GM18867 (cell line): ENCODE measurements at regions not wholly inside any gene's neighbourhood (a gene's known extent, or its start where the extent isn't known, plus 50 kb on each side); places are given as distances from the start of the nearest gene placed in this dataset.
A peak's percentile ranks its signal among the peaks of the same experiment; 100 is the strongest.

Source experiments
- ATAC-seq: cut with Tn5 transposase; IDR thresholded peaks from one replicate; pipeline ENCODE4 v1.9.1; 2021; ENCODE audit warnings: mild to moderate bottlenecking, moderate library complexity; ENCODE audit not compliant: unreplicated experiment

GRCh38 chr2:153109793-153110192 is 368.8 kb downstream of the RPRM start:
- no peak for ATAC-seq

DNA sequence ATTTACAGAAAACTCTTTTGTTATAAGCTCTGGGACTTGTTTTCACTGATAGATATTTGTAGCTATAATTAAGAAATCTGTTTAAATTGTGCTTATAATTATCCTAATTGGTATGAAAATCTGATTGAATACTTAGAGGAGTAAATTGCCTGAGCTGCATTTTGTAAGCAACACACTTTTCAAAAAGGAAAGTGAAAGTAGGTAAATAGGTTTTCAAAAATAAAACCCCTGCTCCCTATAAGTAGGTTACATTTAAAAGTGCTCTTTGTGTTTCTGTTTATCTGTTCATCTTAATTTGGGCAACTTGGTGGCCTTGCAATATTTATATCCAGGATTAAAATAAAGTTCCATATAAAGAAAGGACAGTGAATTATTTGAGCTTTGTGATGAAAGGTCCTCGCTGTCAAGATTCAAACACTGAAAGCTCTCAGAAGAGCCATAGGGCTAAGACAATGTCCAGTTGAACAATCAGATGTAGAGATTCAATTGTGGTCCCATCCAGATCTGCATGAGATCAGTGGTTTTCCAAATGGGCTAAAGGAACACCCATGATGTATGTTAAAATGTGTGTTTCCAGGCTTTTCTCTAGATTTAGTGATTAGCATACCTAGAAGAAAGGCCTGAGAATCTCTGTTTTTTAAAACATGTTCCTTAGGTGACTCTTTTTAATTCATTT is 371.6 kb downstream of the RPRM start:
- peak; percentile 72 for ATAC-seq

- ATAC-seq = peak; percentile 26
These were observed 372.6 kb downstream of the RPRM start for GRCh38 chr2:153105829-153106578.

GRCh38 chr2:153101187-153101586 is 377.4 kb downstream of the RPRM start:
- no peak for ATAC-seq

- ATAC-seq = no peak
These were observed 378.4 kb downstream of the RPRM start for GRCh38 chr2:153100151-153100550.

DNA sequence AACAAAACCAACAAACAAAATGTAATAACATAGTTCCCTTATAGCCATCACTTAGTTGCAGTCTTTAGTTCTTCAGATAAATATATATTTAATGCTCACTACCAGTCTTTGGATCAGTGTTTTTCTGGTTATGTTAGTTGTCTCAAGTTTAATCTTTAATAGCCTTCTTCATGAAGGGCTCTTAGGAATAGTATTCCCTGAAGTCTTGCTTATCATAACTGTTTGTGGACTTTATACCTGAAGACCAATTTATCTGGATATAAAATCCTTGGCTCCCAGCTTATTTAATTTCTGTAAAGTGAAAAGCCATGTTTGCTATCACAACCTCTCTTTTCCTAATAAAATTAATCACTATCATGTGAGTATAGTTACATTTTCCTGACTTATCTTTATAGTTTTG is 379.7 kb downstream of the ARL6IP6 start:
- ATAC-seq = no peak

DNA sequence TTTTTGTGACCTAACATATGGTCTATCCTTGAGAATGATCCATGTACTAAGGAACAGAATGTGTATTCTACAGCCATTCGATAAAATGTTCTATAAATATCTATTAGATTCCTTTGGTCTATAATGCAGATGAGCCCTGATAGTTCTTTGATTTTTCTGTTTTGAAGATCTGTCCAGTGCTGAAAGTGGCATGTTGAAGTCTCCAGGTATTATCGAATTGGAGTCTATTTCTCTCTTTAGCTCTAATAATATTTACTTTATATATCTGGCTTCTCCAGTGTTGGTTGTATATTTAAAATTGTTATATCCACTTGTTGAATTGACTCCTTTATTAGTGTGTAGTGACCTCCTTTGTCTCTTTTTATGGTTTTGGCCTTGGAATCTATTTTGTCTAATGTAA is 377.9 kb downstream of the ARL6IP6 start:
- no peak for ATAC-seq

DNA sequence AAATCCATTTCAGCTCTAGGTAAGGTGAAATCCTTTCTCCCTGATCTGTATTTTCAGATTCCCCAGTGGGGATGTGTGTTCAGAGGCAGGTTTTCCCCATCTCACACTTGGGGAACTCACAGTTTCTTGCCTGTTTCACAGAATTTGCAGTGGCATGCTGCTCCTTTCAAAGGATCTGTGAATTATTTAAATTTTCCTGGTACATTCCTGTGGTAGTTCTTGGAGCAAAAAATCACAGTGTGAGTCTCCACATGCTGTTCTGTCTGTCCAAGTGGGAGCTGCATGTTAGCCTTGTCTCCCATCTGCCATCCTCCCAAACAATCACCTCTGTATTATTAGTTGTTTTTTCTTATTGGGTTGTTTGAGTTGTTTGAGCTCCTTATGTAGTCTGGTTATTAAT is 372.9 kb downstream of the ARL6IP6 start:
- ATAC-seq = no peak

DNA sequence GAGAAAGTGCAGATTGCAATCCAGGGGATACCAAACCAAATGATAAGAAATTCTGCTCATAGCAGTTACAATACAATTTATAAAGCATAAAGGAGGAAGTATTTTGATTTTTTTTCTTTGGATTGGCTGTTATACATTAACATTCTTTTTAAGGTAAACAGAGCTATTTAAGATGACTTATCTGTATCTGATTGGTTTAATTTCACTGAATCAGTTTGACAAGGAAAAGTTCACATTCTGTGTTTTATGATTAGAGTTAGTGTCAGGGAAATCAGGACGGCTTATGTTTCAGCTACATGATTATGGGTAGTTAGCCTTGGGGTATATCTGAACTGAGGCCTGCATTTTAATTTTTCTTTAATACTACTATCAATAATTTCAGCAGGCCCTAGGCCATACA is 360.9 kb downstream of the ARL6IP6 start:
- ATAC-seq = no peak

- no peak for ATAC-seq
These were observed 358.9 kb downstream of the ARL6IP6 start for GRCh38 chr2:153077311-153077710.

DNA sequence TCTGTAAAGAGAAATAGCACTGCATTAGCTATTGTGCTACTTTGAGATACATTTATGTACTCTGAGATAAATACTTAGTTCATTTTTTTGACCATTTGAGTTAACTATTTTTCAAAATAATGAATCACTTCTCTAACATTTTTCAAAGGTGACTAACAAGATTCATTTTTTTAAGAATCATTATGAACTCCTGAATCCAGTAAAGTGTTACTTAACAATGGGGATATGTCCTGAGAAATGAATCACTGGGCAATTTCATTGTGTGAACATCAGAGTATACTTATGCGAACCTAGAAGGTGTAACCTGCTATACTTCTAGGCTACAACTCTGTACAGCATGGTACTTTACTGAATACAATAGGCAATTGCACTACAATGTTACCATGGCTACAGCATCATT is 355.8 kb downstream of the ARL6IP6 start:
- ATAC-seq = no peak

- ATAC-seq = no peak
These were observed 354.4 kb downstream of the ARL6IP6 start for GRCh38 chr2:153072813-153073212.

DNA sequence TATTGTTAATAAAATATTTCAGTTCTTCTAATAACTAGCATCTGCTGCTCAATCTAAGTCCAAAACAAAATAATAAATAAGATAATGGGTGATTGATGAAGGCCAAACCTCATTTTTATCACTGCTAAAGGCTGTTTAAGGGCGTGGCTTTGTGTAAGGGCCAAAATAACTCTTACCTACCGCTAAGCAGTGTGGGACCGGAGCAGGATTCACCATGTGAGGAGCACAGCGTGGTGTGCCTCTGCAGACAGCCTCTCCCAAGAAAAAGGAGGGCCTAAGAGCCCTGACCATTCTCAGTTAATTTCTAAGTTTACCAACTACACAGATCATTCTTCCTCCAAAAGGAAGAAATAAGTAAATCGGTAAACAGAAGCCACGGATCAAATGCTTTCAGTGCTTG is 353.7 kb downstream of the ARL6IP6 start:
- no peak for ATAC-seq

GRCh38 chr2:153071090-153071489 is 352.7 kb downstream of the ARL6IP6 start:
- ATAC-seq = no peak

GRCh38 chr2:153068915-153069314 is 350.5 kb downstream of the ARL6IP6 start:
- no peak for ATAC-seq

- ATAC-seq = no peak
These were observed 349.6 kb downstream of the ARL6IP6 start for GRCh38 chr2:153068052-153068451.

DNA sequence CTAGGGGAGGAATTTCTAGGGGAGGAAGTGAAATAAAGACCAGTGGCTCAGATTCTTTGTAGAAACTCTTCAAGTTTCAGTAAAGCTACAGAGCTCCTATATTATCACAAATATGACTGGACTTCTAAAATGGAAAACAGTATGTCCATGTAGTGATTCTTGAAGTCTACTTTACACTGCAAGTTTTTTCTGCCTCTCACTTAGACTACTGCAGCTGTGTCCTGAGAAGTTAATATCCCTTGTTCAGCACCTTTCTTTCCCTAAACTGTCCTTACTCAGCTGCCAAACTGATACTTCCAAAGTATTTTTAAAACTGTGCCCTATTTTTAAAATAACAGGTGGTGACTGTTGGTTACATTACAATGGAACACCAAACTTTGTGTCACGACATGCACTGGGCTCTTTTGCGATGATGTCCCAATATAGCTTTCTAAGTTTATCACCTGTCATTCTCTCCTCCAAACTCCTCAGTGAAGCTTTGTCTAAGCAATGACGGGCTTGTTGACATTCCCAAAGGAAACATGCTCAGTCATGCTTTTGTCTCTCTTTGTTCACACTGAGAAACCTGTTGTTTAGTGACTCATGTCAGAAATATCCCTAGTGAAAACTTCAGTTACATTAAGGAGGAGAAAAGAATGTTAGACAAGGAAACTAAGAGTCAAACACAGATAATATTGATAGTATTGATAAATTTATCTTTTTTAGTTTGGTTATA is 341.1 kb downstream of the ARL6IP6 start:
- no peak for ATAC-seq

DNA sequence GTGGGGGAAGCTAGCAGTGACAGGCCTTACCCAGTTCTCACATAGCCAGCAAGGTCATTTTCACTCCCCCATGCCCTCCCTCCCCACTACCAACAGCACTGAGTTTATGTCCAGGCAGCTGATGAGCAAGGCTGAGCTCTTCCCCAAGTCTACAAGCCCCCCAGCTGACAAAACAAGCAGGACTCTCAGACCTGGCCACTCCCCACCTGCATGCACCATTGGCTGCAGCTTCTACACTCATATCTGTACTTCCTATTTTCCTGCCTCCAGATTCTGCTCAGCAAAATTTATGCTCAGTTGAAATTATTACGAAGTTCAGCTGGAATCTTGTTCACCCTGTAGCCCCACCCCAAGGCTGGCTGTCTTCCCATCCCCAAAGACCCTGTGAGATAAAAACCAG is 339.3 kb downstream of the ARL6IP6 start:
- no peak for ATAC-seq

- no peak for ATAC-seq
These were observed 336.8 kb downstream of the ARL6IP6 start for GRCh38 chr2:153055182-153055581.

DNA sequence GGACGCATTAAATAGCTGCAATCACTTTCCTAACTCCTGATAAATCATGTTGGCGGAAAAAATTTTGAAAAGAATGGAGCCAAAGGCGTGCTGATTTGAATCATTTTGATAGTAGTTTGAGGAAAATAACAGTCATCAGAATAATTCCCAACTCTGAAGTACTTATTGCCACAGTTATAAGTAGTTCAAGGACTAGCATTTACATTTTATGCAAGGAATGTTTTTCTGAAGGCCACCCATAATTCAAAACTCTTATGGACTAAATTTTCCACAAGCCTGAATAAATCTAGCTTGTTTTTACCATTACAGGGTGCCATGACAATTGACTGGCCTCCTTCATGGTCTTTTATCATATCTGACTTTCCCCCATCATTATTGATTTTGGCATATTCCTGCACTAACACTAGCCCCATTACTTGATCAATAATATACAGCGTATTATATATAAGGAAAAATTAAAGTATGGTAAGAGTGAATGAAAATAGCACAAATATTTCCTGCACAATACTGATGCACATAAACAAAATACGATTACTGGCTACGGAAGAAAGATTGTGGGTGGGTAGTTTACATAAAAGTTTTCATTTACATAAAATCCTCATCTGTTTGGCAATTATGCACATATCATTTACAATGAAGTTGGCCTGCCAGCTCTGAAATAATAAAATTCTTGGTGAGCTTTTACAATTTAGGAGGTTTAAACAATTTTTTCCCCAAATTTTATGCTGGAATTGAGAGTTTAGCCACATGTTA is 334.6 kb downstream of the ARL6IP6 start:
- ATAC-seq = no peak

DNA sequence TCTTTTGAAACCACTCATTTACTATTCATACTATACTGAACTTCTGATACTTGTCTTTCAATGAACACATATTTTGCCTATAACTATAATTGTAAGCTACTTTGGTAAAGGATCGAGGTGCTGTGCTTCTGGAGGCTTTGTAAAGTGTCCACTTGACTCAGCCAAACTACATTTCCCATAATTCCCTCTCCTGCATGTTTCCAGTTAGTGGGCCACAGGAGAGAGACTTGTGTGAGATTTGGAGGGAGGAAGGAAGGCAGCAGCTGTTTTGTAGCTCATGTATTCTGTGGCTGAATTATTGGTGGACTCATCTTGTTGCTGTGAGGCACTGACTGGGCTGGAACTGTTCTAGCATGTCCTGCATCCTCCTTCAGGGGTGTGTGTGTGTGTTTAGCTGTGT is 328.8 kb downstream of the ARL6IP6 start:
- ATAC-seq = no peak
